ENCODE measurements at regions not wholly inside any gene's neighbourhood (a gene's known extent, or its start where the extent isn't known, plus 50 kb on each side); places are given as distances from the start of the nearest gene placed in this dataset.

- no peak for TF ChIP-seq CTCF (IDR thresholded peaks at IDR 0.05; ENCODE audit: low read length)
- TF ChIP-seq EZH2phosphoT487 (IDR thresholded peaks at IDR 0.05; ENCODE audit: low read length): no peak
These were observed 190.5 kb upstream of the CSF3R start for GRCh38 chr1:36673202-36673601.
